NCI-H345 (cell line): ENCODE measurements at regions not wholly inside any gene's neighbourhood (a gene's known extent, or its start where the extent isn't known, plus 50 kb on each side); places are given as distances from the start of the nearest gene placed in this dataset.
"Not testable (repeated sequence)": the region's sequence is repeated elsewhere in the genome, so short reads cannot be mapped to it uniquely, and the experiment has no call there.

Source experiments
- DNase-seq: peaks from one replicate; lab custom pipeline; 2025; lab: John Stamatoyannopoulos, UW

DNA sequence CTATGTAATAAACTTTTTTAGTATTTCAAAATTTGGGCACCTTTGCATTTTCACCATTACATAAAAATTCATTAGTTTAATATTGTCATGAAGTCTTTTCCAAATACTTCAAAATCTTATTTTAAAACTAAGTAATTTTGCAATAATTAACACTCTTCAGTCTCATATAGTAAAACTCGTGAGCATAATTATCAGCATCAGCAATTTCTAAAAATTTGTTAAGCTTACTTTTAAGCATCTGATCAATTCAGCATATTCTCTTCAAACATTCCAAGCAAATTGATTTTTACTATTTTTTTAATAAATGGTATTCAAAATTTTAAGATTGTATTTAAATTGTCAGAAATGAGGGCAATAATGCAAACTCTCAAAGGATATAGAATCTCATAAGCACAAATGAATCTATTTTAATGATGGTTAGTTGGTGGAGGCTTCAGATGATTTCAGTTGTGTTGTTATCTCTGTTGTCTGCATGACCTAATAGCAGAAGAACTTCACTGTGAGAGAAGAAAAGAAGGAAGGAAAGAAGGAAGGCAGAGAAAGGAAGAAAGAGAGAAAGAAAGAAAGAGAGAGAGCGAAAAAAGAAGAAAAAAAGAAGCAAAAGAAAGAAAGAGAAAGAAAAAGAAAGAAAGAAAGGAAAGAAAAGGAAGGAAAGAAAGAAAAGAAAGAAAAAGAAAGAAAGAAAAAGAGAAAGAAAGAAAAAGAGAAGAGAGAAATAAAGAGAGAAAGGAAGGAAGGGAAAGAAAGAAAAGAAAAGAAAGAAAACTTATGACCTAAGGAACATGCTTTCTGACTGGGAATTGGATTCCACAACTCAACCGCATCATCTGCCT, 860.5 kb downstream of the NCAM2 start:
- no peak for DNase-seq

DNA sequence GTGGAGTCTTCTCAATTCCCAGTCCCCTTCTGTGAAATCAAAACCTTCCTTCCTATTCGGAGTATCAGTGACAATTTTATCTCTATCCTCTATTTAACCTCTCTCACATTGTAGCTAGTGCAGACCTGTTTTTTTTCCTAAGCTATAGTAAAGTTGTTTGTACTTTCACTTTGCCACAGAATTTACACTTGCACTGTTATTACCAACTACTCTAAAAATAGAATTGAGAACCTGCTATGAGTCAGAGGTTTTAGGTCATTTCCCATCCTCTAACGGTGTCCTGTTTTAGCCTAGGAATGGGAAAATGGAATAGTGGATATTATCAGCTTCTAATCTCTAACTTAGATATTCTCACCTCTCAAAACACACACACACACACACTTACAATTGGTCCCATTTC, 862.7 kb downstream of the NCAM2 start:
- no peak for DNase-seq

DNA sequence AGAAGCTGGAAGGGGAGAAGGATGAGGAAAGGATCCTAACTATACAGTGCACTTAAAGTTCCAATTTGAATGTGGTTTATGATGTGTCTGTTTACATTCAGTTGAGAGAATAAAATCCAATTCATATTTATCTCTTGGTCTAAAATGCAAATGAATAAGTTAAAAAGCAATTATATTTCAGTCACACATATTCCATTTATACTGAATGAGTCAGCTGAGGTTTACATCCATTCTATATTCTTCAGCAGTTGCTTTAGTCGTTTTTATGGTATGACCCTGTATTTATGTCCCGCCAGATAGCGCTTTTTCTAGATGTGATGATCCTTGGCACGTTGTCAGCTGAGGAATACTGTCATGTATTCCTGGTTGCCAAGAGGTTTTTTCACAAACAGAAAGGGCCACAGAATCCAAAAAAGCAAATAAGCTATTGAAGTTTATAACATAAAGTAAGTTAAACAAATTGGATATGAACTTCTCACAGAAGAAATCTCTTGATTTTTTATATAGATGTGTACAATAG, 866.2 kb downstream of the NCAM2 start:
- no peak for DNase-seq

DNA sequence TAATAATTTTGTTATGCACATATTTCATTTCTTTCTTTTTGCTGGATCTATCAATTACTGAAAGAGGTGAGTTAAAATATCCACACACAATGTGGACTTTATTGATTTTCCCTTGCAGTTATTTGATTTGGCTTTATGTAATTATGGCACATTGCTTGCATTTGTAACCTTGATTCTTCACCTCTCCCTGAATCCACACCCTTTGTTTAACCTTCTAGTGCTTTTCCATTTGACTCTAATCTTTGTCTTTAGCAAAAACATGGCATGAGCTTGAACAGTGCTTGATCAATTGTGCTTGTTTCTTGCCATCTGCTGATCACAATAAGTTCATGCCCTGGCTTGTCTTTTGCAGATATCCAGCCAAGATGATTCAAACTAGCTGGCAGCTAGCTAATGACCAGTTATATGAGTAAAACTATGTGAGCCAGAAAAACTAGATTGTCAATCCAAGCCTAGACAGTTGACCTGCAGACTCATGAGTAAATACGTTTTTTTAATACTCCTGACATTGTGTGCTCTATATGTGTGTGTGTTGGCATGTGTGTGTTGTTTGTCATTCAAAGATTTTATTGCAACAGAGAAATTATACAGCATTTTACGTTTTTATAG, 899.2 kb downstream of the NCAM2 start:
- DNase-seq, result peak; percentile 4

DNA sequence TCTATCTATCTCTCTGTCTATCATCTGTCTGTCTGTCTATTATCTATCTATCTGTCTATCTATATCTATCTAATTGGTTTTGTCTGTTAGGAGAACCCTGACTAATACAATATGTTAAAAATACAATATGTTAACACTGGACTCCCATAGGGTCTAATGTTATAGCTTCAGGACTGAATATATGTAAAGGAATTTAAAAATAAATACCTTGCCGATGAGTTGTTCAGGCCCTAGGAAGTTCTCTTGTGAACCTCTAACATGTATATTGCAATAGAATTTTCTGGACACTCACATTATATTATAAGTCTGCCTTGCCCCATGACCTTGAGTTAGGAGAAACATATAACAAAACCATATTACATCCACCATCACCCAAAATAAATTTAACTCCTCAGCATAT, 900.6 kb downstream of the NCAM2 start:
- DNase-seq, result no peak

DNA sequence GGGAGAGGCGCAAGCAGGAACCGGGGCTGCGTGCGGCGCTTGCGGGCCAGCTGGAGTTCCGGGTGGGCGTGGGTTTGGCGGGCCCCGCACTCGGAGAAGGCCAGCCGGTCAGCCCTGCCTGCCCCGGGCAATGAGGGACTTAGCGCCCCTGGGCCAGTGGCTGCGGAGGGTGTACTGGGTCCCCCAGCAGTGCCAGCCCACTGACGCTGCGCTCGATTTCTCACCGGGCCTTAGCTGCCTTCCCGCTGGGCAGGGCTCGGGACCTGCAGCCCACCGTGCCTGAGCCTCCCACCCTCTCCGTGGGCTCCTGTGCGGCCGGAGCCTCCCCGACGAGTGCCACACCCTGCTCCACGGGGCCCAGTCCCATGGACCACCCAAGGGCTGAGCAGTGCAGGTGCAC, 904.2 kb downstream of the NCAM2 start:
- DNase-seq, result not testable (repeated sequence)

DNA sequence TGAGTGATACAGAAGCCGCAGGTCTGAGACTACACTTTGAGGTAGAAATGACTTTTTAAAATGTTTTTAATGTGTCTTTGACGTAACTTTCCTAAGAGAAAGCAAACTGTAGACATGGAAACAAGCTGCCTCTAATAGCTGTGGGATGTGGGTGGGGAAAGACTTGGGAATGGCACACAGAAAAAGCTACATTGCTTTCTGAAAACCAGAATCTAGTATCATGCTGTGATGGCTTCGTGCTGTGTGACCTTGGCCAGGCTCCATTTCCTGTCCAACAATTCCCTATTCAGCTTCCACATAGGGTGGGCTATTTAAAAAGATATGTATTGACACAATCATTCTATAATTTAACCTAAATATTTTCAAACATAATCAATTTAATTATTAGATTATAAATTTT, 909.1 kb downstream of the NCAM2 start:
- no peak for DNase-seq

DNA sequence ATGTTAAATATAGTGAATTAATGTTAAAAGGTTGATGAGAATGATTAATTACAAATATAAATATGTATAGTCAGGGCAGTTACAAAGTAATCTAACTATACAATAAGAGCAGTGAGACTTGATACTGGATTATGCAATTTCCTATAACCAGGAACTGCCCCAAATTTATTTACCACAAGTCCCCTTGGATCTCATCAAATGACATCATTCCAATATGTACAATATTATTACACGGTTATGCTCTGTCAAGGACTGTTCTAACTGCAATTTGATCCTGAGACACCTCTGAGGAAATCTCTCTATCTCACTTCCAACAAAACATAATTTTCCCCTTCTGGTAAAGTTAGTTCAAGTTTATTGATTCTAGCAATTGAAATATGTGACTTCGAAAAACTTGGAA, 917.6 kb downstream of the NCAM2 start:
- no peak for DNase-seq

DNA sequence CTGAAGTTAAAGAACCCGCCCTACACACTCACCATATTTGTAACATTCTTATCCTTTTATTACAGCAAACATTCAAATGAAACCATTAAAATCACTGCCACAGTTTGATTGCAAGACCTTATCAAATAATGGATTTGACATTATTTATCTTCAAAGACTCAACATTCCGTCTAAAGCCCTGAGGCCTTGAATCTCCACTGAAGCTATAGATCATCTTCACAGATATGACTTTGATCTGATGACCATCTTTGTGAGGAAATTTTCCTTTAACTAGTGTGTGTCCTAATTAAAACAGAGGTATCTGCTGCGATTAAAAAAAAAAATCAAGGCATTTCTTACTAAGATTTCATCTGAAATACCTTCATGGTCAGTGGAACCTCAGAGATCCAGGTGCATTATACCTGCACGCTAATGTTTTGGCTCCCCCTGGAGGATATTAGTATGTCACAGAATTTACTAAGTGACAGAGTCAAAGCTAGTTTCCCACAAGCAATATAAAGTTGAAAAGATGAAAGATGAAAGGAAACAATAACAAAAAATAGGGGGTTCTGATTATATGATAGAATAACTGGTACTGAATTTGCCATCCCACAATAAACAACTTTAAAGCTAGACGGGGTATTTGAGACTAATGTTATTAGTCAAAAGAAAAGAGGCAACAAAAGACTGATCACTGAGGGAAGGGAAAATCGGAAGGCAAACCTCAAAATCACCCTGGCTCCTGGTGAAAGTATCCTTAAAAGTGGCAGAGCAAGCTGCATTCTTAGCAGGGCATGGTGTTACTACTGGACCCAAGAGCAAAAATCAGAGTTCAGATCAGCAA, 923.4 kb downstream of the NCAM2 start:
- DNase-seq, result peak; percentile 33

DNA sequence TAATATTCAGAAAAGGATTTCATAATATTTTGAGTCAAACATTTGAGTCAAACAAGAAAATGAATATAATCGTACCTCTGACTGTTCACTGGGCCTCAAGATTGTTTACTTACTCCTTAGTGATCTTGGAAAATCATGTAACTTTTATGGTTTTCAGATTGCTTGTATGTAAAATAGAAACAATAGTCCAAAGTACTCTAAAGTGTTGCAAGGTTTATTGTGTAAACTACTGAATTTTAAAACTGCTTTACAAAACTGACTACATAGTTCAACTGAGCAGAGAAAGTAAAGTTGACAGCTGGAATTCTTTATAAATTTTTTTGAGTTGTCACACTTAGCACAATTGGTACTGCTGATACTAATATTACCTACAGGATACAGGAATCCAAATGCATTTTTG, 931.0 kb downstream of the NCAM2 start:
- DNase-seq, result no peak

DNA sequence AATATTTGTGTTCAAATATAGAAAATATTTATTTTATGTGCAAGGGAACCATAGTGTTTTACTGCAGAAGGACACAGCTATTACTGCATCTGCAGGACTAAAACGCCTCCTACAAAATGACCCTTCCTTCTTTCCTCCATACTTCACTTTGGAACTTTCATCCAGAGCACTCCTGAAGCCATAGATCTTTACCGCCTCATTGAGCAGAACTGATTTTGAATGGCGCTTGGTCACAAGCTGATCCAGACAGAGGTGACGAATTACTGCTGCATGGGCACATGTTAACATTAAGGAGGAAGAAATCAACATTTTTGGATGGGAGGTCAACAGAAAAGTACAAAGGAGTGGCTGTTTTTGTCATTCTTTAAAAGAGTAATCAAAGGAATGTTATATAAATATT, 931.6 kb downstream of the NCAM2 start:
- no peak for DNase-seq

DNA sequence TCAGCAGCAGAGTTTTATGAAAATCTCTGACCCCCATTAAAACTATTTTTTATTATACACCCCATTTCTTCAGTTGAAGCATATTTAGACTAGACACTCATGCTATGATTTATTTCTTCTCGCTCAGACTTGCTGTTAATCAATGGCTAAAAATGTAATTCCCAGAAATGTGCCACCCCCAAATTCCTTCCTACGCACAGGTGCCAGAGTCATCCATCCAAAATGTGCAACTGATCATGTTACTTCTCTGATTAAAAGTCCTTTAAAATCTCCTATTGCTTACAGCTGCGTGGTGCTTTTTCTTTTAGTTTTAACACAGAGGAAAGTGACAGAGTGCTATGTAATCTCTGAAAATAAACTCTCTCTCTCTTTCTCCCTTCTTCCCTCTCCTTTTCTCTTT, 954.4 kb downstream of the NCAM2 start:
- no peak for DNase-seq

DNA sequence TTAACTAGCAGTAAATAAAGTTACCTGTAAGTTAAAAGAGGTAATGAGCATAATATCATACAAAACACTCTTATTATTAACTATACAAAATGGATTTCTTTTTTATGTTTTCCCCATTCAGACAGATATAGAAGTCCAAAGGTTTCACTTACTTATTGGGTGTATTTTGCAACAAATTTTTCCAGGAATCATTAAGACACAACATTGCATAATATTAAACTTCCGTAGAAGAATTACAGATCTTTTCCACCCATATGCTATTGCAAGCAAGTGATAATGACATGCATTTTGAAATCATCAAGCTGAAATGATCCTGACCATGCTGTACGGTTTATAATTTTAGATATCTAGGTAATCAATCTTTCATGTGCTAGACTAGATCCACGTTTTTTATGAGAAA, 957.0 kb downstream of the NCAM2 start:
- DNase-seq, result no peak

DNA sequence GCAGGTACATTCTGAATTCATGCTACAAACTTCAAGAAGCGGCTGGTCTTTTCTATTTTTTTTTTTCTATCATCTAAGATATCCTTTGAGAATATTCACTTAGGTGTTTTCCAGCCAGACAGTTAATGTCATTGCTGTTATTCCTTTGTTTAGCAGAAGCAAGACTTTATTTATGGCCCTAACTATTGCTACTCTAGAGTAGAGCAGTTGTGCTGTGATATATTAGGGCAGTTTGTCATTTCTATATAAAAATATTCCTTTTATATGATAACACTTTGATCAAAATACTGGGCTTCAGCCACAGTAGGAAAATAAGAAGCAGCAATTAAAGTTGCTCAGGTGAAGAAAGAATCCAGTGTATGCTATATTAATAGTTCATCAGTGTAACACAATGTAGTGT, 959.3 kb downstream of the NCAM2 start:
- DNase-seq, result no peak

DNA sequence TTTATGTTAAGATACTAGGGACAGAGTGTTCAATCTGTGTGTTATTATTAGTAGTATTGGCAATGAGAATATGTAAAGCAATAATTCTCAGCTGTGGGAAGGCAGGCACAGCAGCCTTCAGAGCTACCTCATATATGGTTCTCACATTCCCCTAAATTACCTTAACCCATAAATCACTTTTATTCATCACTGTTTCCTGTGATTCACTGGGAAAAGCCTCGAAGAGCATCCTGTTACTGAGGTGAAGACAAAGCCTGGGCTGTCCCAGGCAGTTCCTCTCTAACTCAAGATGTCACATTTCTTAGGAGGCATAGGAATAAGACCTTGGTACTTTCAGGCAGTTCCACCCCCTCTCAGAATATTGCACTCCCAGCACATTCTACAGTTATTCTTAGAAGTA, 965.7 kb downstream of the NCAM2 start:
- DNase-seq, result no peak

DNA sequence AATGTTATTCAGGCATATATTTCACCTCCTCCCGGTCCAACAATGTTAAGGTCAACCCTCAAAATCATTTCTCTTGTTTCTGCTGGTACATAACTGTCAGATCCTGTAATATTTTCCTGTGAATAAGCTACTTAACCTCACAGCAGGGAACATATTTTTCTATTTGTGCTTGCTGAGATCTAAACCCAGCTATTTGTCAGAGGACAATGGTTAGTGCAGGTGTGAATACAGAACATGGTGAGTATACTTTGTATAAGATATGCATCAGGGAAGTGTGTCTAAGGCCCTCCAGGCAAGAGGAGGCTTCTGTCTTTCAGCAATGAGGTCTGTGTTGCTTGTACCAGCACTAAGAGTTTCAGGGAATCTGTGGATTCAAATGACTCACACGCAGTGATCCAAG, 970.6 kb downstream of the NCAM2 start:
- peak; percentile 32 for DNase-seq

DNA sequence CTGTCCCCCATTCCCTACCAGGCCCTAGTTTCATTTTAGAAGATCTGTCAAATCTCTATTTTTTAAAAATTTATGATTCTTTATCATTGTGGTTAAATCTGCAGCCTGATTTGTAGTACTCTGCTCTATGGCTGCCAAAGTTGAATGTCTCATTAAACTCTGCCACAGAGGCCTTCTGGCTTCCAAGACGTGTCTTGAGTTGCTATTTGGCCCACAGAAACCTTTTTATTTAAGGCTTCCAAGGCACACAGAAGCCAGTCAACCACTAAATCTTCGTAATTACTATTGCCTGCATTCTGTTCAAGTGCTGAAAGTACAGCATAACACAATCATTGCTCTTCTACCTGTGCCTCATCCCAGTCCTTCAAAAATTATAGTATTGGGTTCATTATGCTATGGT, 971.0 kb downstream of the NCAM2 start:
- no peak for DNase-seq

DNA sequence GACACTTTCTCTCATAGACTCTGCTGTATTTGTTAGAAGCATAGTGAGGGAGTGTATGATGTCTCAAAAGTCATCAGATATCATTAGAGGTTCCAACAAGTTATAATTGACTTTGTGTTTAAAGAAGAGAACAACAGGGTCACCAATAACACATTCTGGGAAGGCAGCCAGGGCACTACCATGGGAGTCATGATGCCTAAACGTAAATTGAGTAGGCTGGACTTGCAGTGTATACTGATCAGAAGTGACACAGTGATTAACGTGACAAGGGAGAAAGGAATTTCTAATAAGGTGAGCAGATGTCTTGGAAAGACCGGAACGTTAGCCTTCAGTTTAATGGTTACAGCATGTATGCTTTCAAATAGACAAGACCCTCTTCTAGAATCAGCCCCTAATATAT, 973.2 kb downstream of the NCAM2 start:
- DNase-seq, result no peak

DNA sequence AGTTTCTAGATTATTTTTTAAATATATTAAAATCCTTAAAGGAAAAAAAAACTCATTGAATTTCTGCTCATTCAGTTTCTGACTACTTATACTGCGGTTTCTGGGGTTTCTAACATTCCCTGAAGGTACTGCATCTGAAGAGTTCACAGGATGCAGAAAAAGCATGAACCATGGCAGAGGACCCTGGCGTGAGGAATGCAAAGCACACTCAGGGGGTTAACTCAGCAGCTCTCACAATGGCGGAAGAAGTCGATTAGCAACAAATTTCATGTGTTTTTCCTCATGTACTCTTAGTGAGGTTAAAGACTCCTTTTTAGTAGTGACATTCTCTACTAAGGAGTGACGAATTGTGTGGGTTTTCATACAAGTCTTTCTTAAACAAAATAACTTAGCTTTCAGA, 975.6 kb downstream of the NCAM2 start:
- DNase-seq, result no peak

DNA sequence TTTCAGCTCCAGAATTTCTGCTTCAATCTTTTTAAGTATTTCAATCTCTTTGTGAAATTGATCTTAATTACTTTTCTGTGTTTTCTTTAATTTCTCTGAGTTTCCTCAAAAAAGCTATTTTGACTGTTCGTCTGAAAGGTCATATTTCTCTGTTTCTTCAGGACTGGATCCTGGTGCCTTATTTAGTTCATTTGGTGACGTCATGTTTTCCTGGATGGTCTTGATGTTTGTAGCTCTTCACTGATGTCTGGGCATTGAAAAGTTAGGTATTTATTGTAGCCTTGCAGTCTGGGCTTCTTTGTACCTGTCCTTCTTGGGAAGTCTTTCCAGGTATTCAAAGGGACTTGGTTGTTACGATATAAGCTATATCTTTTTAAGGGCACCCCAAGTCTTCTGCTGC, 998.7 kb downstream of the NCAM2 start:
- DNase-seq, result no peak

DNA sequence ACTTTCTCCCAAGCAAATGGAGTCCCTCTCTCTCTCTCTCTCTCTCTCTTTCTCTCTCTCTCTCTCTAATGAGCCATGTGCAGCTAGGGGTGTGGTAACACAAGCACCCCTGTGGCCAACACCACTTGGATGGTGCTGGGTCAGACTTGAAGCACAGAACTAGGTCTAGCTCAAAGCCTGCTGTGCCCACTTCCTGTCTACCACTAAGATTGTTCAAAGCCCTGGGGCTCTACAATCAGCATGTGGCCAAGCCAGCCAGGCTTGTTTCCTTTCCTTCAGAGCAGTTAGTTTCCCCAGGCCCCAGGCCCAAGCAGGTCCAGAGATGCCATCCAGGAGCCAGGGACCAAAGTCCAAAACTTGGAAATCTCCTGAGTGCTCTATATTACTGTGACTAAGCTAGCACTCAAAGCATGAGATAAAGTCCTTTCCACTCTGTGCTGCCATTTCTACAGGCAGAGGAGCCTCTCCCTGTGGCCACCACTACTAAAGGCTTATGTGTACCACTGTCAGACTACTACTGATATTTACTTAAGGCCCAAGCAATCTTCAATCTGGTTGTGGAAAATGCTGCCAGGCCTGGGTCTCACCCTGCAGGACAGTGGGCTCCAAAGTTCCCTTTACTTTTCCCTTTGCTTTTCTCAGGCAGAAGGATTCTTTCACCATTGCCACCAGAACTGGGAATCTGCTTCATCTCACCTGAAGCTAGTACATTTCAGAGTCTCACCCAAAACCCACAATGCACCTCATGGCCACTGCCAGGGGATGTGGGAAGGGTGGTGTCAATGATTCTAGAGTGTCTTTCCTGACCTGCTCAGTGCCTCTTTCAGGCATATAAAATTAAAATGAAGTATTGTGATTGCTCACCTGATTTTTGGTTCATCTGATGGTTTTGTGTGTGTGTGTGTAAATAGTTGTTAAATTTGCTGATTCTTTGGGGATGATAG, 999.5 kb downstream of the NCAM2 start:
- DNase-seq, result no peak

DNA sequence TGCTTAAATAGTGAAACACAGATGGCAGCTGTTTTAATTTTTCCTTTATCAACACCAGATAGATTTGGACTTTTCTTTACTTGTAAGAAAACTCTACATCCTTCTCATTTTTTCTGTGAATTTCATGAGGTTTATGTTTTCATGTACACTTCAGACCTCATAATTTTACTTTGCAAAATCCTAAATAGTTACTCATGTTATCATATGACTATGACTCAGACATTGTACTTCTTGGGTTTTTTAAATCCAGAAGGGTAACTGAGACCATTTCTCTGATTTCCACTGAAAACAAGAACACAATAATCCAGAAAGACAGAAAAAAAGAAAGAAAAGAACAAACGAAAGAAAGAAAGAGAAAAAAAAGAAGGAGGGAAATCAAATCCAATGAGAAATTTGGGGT, 1021.6 kb downstream of the NCAM2 start:
- DNase-seq, result no peak
